PFSK-1 (cell line): ENCODE measurements at regions not wholly inside any gene's neighbourhood (a gene's known extent, or its start where the extent isn't known, plus 50 kb on each side); places are given as distances from the start of the nearest gene placed in this dataset.

Experiments used
- FOXP2 ChIP-seq: optimal IDR thresholded peaks from 2 replicates; pipeline ENCODE3; 2011; ENCODE audit warnings: borderline replicate concordance, control low read depth, inconsistent platforms; ENCODE audit not compliant: insufficient read depth; ENCODE audit errors: extremely low read length, extremely low read depth
- POLR2AphosphoS5 ChIP-seq: IDR thresholded peaks from 2 replicates; pipeline ENCODE4 v1.6.1; 2012; ENCODE audit warnings: low read depth, mild to moderate bottlenecking, control low read depth, low read length, moderate library complexity
- SIN3A ChIP-seq: IDR thresholded peaks from 2 replicates; pipeline ENCODE4 v1.6.1; 2012; ENCODE audit warnings: mild to moderate bottlenecking, low read length, moderate library complexity, borderline replicate concordance; ENCODE audit not compliant: insufficient read depth
- TAF1 ChIP-seq: IDR thresholded peaks from 2 replicates; pipeline ENCODE4 v1.6.1; 2012; ENCODE audit warnings: low read length, control low read depth, borderline replicate concordance; ENCODE audit not compliant: insufficient read depth
- TF ChIP-seq, protein P1 (sequence below), 2 experiments: IDR thresholded peaks; 2 replicates each; pipeline versions ENCODE4 v1.6.1 to v1.8.0; 2011 to 2012; ENCODE audit warnings: low read depth in 2 of 2, low read length in 2 of 2, control low read depth in 1 of 2, inconsistent platforms in 1 of 2, mild to moderate bottlenecking in 1 of 2, moderate library complexity in 1 of 2; ENCODE audit not compliant: insufficient read depth in 1 of 2

GRCh38 chr5:89246252-89246651, 363.3 kb upstream of the MEF2C start:
- TF ChIP-seq TAF1 (no peak), POLR2AphosphoS5 (no peak), FOXP2 (no peak)

GRCh38 chr5:89243611-89244010, 360.6 kb upstream of the MEF2C start:
- TF ChIP-seq POLR2AphosphoS5 (no peak), TAF1 (no peak), SIN3A (no peak), FOXP2 (no peak)
- TF ChIP-seq, protein P1, sequence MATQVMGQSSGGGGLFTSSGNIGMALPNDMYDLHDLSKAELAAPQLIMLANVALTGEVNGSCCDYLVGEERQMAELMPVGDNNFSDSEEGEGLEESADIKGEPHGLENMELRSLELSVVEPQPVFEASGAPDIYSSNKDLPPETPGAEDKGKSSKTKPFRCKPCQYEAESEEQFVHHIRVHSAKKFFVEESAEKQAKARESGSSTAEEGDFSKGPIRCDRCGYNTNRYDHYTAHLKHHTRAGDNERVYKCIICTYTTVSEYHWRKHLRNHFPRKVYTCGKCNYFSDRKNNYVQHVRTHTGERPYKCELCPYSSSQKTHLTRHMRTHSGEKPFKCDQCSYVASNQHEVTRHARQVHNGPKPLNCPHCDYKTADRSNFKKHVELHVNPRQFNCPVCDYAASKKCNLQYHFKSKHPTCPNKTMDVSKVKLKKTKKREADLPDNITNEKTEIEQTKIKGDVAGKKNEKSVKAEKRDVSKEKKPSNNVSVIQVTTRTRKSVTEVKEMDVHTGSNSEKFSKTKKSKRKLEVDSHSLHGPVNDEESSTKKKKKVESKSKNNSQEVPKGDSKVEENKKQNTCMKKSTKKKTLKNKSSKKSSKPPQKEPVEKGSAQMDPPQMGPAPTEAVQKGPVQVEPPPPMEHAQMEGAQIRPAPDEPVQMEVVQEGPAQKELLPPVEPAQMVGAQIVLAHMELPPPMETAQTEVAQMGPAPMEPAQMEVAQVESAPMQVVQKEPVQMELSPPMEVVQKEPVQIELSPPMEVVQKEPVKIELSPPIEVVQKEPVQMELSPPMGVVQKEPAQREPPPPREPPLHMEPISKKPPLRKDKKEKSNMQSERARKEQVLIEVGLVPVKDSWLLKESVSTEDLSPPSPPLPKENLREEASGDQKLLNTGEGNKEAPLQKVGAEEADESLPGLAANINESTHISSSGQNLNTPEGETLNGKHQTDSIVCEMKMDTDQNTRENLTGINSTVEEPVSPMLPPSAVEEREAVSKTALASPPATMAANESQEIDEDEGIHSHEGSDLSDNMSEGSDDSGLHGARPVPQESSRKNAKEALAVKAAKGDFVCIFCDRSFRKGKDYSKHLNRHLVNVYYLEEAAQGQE (IDR thresholded peaks at IDR 0.05; ENCODE audit: insufficient read depth in 1 of 2, low read depth in 2 of 2, low read length in 2 of 2) = no peak

GRCh38 chr5:89241186-89241585, 358.2 kb upstream of the MEF2C start:
- TF ChIP-seq POLR2AphosphoS5 = no peak

GRCh38 chr5:89236900-89237299, 353.9 kb upstream of the MEF2C start:
- TF ChIP-seq, protein P1 (IDR thresholded peaks at IDR 0.05; ENCODE audit: insufficient read depth in 1 of 2, low read depth in 2 of 2, low read length in 2 of 2) = no peak
- TF ChIP-seq TAF1 (no peak), SIN3A (no peak), FOXP2 (no peak), POLR2AphosphoS5 (no peak)

DNA sequence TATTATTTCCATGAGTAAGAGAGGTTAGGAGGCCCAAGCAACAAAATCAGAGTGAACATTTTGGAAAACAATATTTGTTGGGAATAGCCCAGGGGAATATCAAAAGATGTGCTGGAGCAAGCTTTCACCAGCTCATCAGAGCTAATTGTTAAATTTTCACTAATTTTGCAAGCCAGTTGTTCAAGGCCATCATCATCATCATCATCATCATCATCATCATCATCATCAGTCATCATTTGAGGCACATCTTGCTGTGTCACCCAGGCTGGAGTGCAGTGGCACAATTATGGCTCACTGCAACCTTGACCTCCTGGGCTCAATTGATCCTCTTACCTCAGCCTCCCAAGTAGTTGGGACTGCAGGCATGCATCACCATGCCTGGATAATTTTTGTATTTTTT, 350.5 kb upstream of the MEF2C start:
- TF ChIP-seq POLR2AphosphoS5 = no peak
- no peak for TF ChIP-seq TAF1
- TF ChIP-seq SIN3A = no peak

DNA sequence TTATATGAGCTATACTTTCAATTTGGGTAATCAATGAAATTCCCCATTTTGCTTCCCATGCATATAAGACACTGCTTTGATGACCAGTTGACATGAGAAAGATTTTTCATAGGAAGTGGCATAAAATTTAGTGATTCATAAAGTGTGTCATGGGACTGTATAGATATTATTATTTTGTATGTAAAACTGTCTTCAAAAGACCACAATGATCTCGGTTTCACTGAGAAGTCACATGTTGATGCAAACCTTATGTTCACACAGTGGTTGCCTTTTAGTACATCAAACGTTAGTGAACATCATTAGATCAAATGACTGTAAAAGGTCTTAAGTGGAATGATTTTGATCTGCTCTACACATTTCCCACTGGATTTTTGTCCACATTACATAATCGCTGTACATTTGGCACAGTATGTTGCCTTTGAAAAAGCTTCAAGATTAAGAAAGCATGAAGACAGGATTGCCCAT, 349.2 kb upstream of the MEF2C start:
- TF ChIP-seq SIN3A (no peak), FOXP2 (no peak), TAF1 (no peak), POLR2AphosphoS5 (no peak)
- TF ChIP-seq, protein P1 (IDR thresholded peaks at IDR 0.05; ENCODE audit: insufficient read depth in 1 of 2, low read depth in 2 of 2, low read length in 2 of 2) = no peak

DNA sequence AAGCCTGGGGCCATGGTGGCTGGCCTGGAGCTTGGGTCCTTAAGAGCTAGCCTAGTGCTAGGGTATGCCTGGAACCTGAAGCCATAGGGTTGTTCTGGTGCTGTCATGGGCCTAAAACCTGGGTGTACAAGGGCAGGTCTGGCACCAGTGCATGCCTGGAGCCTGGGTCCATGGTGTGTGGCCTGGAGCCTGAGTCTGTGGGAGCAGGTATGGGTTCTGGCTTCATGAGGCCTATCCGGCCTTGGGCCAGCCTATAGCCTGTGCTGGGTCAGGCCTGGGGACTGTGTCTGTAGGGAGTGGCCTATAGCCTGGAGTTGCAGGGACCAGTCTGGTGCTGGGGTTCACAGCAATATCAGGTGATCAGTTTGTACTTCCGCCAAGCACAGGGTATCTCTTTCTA, 347.2 kb upstream of the MEF2C start:
- TF ChIP-seq SIN3A (no peak), POLR2AphosphoS5 (no peak), FOXP2 (no peak), TAF1 (no peak)
- TF ChIP-seq, protein P1 (IDR thresholded peaks at IDR 0.05; ENCODE audit: insufficient read depth in 1 of 2, low read depth in 2 of 2, low read length in 2 of 2) = no peak
